ENCODE measurements at regions not wholly inside any gene's neighbourhood (a gene's known extent, or its start where the extent isn't known, plus 50 kb on each side); places are given as distances from the start of the nearest gene placed in this dataset.

DNA sequence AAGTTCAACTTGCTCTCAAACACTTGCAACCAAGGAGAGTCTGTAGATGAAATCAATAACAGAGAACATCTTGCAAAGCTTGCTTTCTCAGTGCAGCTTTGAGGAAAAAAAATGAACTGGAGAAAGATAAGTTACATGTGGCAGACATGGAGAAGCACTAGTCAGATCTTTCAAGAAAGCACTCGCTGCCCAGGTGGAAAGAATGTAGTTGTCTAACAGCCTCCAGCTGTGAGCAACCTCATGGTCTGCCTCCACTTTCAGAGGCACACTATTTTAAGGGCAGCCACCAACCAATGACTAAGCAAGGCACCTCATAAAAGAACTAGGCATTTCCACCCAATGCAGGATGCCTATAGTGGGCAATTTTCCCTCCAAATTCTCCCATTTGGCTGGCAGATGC, 125.4 kb upstream of the CPNE4 start:
- no peak overlapping the region for H3K27ac ChIP-seq (ENCODE audit: insufficient read depth, low read length, poor library complexity, severe bottlenecking)
- H3K4me3 ChIP-seq (ENCODE audit: low read depth, low read length) = no peak overlapping the region

DNA sequence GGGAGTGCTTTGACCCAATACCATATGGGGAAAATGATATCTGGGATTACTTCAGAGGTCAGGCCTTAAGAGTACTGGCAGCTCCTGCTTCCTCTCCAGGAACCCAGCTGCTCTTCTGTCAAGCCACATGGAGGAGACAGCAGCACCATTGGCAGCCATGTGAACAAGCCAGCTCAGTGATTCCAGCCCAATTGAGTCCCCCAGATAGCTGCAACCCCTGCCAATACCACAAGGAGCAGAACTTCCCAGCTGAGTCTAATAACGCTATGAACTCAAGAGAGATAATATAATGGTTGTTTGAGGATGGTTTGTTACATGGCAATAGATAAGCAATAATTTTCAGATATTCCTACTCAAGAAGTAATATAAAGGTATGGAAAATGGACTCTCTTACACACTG, 126.8 kb upstream of the CPNE4 start:
- H3K27ac Mint-ChIP-seq = no peak overlapping the region
- Histone ChIP-seq H3K9me3 (ENCODE audit: control insufficient read depth in 2 of 2, low read length in 2 of 2) (no peaks in the 10 kb centered on the region), H3K27ac (ENCODE audit: insufficient read depth, low read length, poor library complexity, severe bottlenecking) (no peak overlapping the region), H3K4me1 (ENCODE audit: control insufficient read depth, insufficient read depth, low read length, poor library complexity, severe bottlenecking) (no peaks in the 10 kb centered on the region), H3K4me3 (ENCODE audit: low read depth, low read length) (no peak overlapping the region), H3K27me3 (ENCODE audit: control insufficient read depth, insufficient read depth, low read length) (peaks cover 3% of the 10 kb centered on the region), H3K36me3 (ENCODE audit: control insufficient read depth, insufficient read depth, low read length) (no peaks in the 10 kb centered on the region)
- ATAC-seq (ENCODE audit: low read depth in 2 of 2) = no peak
- no peak for DNase-seq
- no peaks in the 10 kb centered on the region for H3K36me3 Mint-ChIP-seq
- peaks cover 0 to 4% (median 0%) of the 10 kb centered on the region in 7 donors for H3K9me3 Mint-ChIP-seq
- H3K4me3 Mint-ChIP-seq = no peak overlapping the region
- H3K4me1 Mint-ChIP-seq = no peaks in the 10 kb centered on the region
- H3K27me3 Mint-ChIP-seq = no peaks in the 10 kb centered on the region

More for the DNA sequence above, 125.4 kb upstream of the CPNE4 start:
- Mint-ChIP-seq H3K9me3 (no peaks in the 10 kb centered on the region), H3K4me1 (no peaks in the 10 kb centered on the region), H3K36me3 (no peaks in the 10 kb centered on the region), H3K4me3 (no peak overlapping the region), H3K27ac (no peak overlapping the region), H3K27me3 (no peaks in the 10 kb centered on the region)
- Histone ChIP-seq H3K36me3 (ENCODE audit: control insufficient read depth, insufficient read depth, low read length) (no peaks in the 10 kb centered on the region), H3K9me3 (ENCODE audit: control insufficient read depth in 2 of 2, low read length in 2 of 2) (no peaks in the 10 kb centered on the region), H3K4me1 (ENCODE audit: control insufficient read depth, insufficient read depth, low read length, poor library complexity, severe bottlenecking) (no peaks in the 10 kb centered on the region), H3K27me3 (ENCODE audit: control insufficient read depth, insufficient read depth, low read length) (peaks cover 3% of the 10 kb centered on the region)
- DNase-seq = no peak
- no peak for ATAC-seq (ENCODE audit: low read depth in 2 of 2)

DNA sequence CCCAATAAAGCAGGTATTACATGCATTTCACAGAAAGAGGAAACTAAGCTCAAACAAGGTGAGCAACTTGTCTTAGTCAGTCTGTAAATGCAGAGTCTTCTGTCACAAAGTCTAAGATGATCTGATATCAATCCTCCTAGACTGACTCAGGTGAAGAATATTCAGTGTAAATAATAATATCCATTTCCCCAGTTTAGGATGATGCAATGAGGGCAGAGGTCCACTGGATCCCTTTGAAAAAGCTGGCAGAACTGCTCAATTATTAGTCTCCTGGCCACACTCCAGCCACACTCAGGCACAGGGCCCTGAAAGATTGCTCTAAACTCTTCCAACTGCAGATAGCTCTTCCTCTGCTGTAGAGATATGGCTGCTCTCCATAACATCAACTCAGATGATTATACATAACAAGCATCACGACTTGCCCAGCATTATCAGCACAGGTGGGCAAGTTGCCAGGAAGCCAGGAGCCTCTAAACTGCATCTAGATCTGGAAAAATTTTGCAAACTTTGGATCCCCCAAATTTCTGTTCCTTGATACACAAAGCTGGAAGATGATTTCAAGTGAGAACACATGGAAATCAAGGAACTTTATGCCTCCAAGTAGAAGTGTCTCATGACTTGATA, 129.8 kb upstream of the CPNE4 start:
- Mint-ChIP-seq H3K4me1 (no peaks in the 10 kb centered on the region), H3K4me3 (no peak overlapping the region), H3K27ac (no peak overlapping the region), H3K36me3 (no peaks in the 10 kb centered on the region), H3K9me3 (peaks cover 0 to 4% (median 0%) of the 10 kb centered on the region in 7 donors), H3K27me3 (no peaks in the 10 kb centered on the region)
- ATAC-seq (ENCODE audit: low read depth in 2 of 2) (no peak), DNase-seq (no peak)
- H3K4me1 ChIP-seq (ENCODE audit: control insufficient read depth, insufficient read depth, low read length, poor library complexity, severe bottlenecking) = no peaks in the 10 kb centered on the region
- no peak overlapping the region for H3K4me3 ChIP-seq (ENCODE audit: low read depth, low read length)
- H3K27ac ChIP-seq (ENCODE audit: insufficient read depth, low read length, poor library complexity, severe bottlenecking) = no peak overlapping the region
- H3K27me3 ChIP-seq (ENCODE audit: control insufficient read depth, insufficient read depth, low read length) = peaks cover 2% of the 10 kb centered on the region
- no peaks in the 10 kb centered on the region for H3K9me3 ChIP-seq (ENCODE audit: control insufficient read depth in 2 of 2, low read length in 2 of 2)
- no peaks in the 10 kb centered on the region for H3K36me3 ChIP-seq (ENCODE audit: control insufficient read depth, insufficient read depth, low read length)

DNA sequence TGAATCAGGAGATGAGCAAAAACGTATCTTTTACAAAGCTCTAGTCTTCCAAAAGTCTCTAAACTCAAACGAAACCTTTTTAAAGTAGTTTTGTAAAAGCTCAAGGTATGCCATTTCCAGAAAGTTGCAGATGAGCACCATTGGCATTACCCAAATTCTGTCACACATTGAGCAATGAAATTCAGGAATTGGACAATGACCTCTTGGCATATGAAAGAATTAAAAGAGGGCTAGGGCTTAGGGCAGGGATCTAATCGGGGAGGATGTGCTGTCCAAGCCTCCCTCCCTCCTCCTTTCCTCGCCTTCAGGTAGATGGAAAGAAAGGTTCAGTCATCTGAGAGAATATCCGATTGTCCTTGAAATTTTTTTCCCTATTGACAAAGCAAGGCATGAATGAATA, 133.1 kb upstream of the CPNE4 start:
- DNase-seq (no peak), ATAC-seq (ENCODE audit: low read depth in 2 of 2) (no peak)
- Histone ChIP-seq H3K27ac (ENCODE audit: insufficient read depth, low read length, poor library complexity, severe bottlenecking) (no peak overlapping the region), H3K27me3 (ENCODE audit: control insufficient read depth, insufficient read depth, low read length) (peaks cover 2% of the 10 kb centered on the region), H3K36me3 (ENCODE audit: control insufficient read depth, insufficient read depth, low read length) (no peaks in the 10 kb centered on the region), H3K4me3 (ENCODE audit: low read depth, low read length) (no peak overlapping the region), H3K4me1 (ENCODE audit: control insufficient read depth, insufficient read depth, low read length, poor library complexity, severe bottlenecking) (no peaks in the 10 kb centered on the region), H3K9me3 (ENCODE audit: control insufficient read depth in 2 of 2, low read length in 2 of 2) (no peaks in the 10 kb centered on the region)
- H3K9me3 Mint-ChIP-seq = peaks cover 0 to 5% (median 0%) of the 10 kb centered on the region in 7 donors
- no peaks in the 10 kb centered on the region for H3K36me3 Mint-ChIP-seq
- no peaks in the 10 kb centered on the region for H3K4me1 Mint-ChIP-seq
- H3K27ac Mint-ChIP-seq = no peak overlapping the region
- no peak overlapping the region for H3K4me3 Mint-ChIP-seq
- H3K27me3 Mint-ChIP-seq = peaks cover 4% of the 10 kb centered on the region

DNA sequence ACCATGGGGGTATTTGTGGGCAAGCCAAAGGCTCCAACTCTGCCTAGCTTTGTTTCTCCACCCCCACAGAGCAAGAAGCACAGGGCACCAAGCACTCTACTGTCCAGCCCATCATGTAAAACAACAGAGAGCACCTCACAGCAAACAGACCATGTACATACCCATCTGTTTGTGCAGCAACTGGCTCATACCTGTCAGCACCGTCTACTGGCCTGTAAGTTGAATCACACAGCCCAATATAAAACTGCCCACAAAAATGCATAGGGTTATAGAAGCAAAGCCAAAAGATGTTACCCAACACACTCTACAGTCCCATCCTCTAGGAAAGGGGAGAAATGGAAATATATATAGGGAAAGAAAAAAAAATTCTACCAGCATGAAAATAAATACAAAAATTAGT, 139.7 kb upstream of the CPNE4 start:
- DNase-seq = no peak
- no peak overlapping the region for H3K4me3 Mint-ChIP-seq
- no peaks in the 10 kb centered on the region for H3K9me3 ChIP-seq (ENCODE audit: control insufficient read depth in 2 of 2, low read length in 2 of 2)
- H3K4me1 ChIP-seq (ENCODE audit: control insufficient read depth, insufficient read depth, low read length, poor library complexity, severe bottlenecking) = no peaks in the 10 kb centered on the region
- no peak overlapping the region for H3K27ac ChIP-seq (ENCODE audit: insufficient read depth, low read length, poor library complexity, severe bottlenecking)
- H3K36me3 Mint-ChIP-seq = no peaks in the 10 kb centered on the region
- H3K4me3 ChIP-seq (ENCODE audit: low read depth, low read length) = no peak overlapping the region
- peaks cover 4% of the 10 kb centered on the region for H3K27me3 Mint-ChIP-seq
- no peaks in the 10 kb centered on the region for H3K27me3 ChIP-seq (ENCODE audit: control insufficient read depth, insufficient read depth, low read length)
- H3K4me1 Mint-ChIP-seq = no peaks in the 10 kb centered on the region
- peaks cover 0 to 4% (median 0%) of the 10 kb centered on the region in 7 donors for H3K9me3 Mint-ChIP-seq
- no peak overlapping the region for H3K27ac Mint-ChIP-seq
- no peak for ATAC-seq (ENCODE audit: low read depth in 2 of 2)
- H3K36me3 ChIP-seq (ENCODE audit: control insufficient read depth, insufficient read depth, low read length) = no peaks in the 10 kb centered on the region

DNA sequence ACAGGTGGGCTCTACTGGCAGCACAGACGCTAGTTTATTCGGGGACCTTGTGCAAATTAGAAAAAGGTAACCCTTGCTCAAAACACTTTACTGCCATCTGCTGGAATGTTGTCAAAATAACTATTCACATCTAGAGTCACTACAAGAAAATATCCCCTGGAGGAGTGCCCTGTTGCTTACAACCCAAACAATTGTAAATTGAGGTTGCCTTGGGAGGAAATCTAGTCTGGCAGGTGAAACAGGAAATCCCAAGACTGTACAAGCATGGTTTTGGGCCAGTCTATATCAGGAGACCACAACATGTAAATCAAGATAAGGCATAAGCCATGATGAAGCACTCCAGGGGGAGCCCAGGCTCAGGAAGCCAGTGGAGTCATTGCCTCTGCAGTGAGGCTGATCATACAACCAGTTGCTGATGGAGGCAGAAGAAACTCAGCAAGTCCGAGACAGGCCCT, 136.8 kb upstream of the ACP3 start:
- Histone ChIP-seq H3K9me3 (ENCODE audit: control insufficient read depth in 2 of 2, low read length in 2 of 2) (no peaks in the 10 kb centered on the region), H3K4me1 (ENCODE audit: control insufficient read depth, insufficient read depth, low read length, poor library complexity, severe bottlenecking) (no peaks in the 10 kb centered on the region), H3K36me3 (ENCODE audit: control insufficient read depth, insufficient read depth, low read length) (no peaks in the 10 kb centered on the region), H3K27ac (ENCODE audit: insufficient read depth, low read length, poor library complexity, severe bottlenecking) (no peak overlapping the region), H3K27me3 (ENCODE audit: control insufficient read depth, insufficient read depth, low read length) (no peaks in the 10 kb centered on the region), H3K4me3 (ENCODE audit: low read depth, low read length) (no peak overlapping the region)
- Mint-ChIP-seq H3K4me3 (no peak overlapping the region), H3K36me3 (no peaks in the 10 kb centered on the region), H3K27ac (peak overlapping the region in 1 of 3 donors; percentile 43), H3K27me3 (no peaks in the 10 kb centered on the region), H3K4me1 (peaks cover 0 to 7% (median 2%) of the 10 kb centered on the region in 4 donors), H3K9me3 (peaks cover 0 to 4% (median 0%) of the 10 kb centered on the region in 7 donors)
- DNase-seq = peak in 2 of 3 donors; percentile 16 to 52
- ATAC-seq (ENCODE audit: low read depth in 2 of 2) = no peak

DNA sequence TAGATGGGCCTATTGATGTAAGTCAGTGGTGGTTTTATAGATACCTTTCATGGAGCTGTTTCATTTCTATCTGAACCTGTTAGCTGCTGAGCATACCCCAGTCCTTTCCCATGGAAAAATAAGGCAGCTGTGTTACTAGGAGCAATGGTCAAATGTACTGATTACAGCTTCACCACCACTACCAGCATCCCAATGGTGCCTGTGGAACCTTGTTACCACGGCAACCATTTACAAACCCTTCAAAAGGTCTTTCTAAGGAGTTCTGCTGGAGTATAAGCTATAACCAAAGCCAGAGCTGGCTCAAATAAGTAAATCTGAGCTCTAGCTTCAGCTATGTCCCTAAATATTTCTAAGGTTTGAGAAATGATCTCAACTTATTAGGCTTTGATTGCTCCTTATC, 133.4 kb upstream of the ACP3 start:
- H3K4me3 ChIP-seq (ENCODE audit: low read depth, low read length) = no peak overlapping the region
- H3K4me1 ChIP-seq (ENCODE audit: control insufficient read depth, insufficient read depth, low read length, poor library complexity, severe bottlenecking) = no peaks in the 10 kb centered on the region
- no peak overlapping the region for H3K27ac ChIP-seq (ENCODE audit: insufficient read depth, low read length, poor library complexity, severe bottlenecking)
- no peaks in the 10 kb centered on the region for H3K36me3 ChIP-seq (ENCODE audit: control insufficient read depth, insufficient read depth, low read length)
- Mint-ChIP-seq H3K27ac (no peak overlapping the region), H3K36me3 (no peaks in the 10 kb centered on the region), H3K9me3 (peaks cover 0 to 1% (median 0%) of the 10 kb centered on the region in 7 donors), H3K4me1 (peaks cover 0 to 7% (median 2%) of the 10 kb centered on the region in 4 donors), H3K27me3 (peaks cover 9% of the 10 kb centered on the region), H3K4me3 (no peak overlapping the region)
- DNase-seq (no peak), ATAC-seq (ENCODE audit: low read depth in 2 of 2) (no peak)
- H3K27me3 ChIP-seq (ENCODE audit: control insufficient read depth, insufficient read depth, low read length) = no peaks in the 10 kb centered on the region
- H3K9me3 ChIP-seq (ENCODE audit: control insufficient read depth in 2 of 2, low read length in 2 of 2) = no peaks in the 10 kb centered on the region

DNA sequence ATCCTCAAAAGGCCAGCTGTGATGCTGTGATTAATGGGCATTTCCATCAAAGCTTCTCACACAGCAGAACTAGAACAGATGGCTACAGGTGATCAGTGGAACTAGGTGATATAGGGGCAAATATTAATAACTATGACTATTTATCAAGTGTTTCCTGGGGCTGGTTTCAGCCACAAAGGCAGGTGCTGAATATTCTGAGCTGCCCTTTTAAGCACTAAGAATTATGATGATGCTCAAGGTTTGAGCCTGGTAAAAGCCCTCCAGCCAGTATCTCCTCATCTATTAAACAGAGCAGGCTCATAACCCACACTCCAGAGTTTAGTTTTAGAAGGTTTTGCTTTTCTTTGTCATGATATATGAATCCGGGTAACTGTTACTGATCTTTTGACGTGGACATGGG, 129.5 kb upstream of the ACP3 start:
- no peak overlapping the region for H3K27ac Mint-ChIP-seq
- H3K4me3 Mint-ChIP-seq = no peak overlapping the region
- H3K27me3 ChIP-seq (ENCODE audit: control insufficient read depth, insufficient read depth, low read length) = no peaks in the 10 kb centered on the region
- H3K4me3 ChIP-seq (ENCODE audit: low read depth, low read length) = no peak overlapping the region
- no peaks in the 10 kb centered on the region for H3K36me3 ChIP-seq (ENCODE audit: control insufficient read depth, insufficient read depth, low read length)
- peaks cover 0 to 1% (median 0%) of the 10 kb centered on the region in 7 donors for H3K9me3 Mint-ChIP-seq
- no peak for ATAC-seq (ENCODE audit: low read depth in 2 of 2)
- no peaks in the 10 kb centered on the region for H3K9me3 ChIP-seq (ENCODE audit: control insufficient read depth in 2 of 2, low read length in 2 of 2)
- no peaks in the 10 kb centered on the region for H3K4me1 ChIP-seq (ENCODE audit: control insufficient read depth, insufficient read depth, low read length, poor library complexity, severe bottlenecking)
- DNase-seq = no peak
- H3K27ac ChIP-seq (ENCODE audit: insufficient read depth, low read length, poor library complexity, severe bottlenecking) = no peak overlapping the region
- no peaks in the 10 kb centered on the region for H3K36me3 Mint-ChIP-seq
- no peaks in the 10 kb centered on the region for H3K4me1 Mint-ChIP-seq
- H3K27me3 Mint-ChIP-seq = peaks cover 9% of the 10 kb centered on the region

Data from CD4-positive, CD25-positive, alpha-beta regulatory T cell (primary cell).